Heart left ventricle (tissue), 13 donors: ENCODE measurements at regions not wholly inside any gene's neighbourhood (a gene's known extent, or its start where the extent isn't known, plus 50 kb on each side); places are given as distances from the start of the nearest gene placed in this dataset.

Experiments
- POLR2A ChIP-seq, 2 donors: fragments of 450-650 bp; IDR thresholded peaks; one replicate each; pipeline ENCODE4 v1.6.1; 2017; ENCODE audit warnings: antibody characterized with exemption in 2 of 2, mild to moderate bottlenecking in 2 of 2, moderate library complexity in 2 of 2
- TF ChIP-seq, protein P1 (sequence below), 12 donors: fragments of 200-600 bp; sonication (generic) in 4 of 12; IDR thresholded peaks; one replicate each; pipeline versions ENCODE4 v1.5.0 to v1.8.0; 2018 to 2022; ENCODE audit warnings: antibody characterized with exemption in 12 of 12, mild to moderate bottlenecking in 5 of 12
- donor health status: ischemic (EF 13 %, LVEDD 7.1; RV severe dilation, severe dysfunction).
- donor health status: DM: no; HTN: yes; CAD: no.
- donor health status: DM: no; HTN: no; CAD: no.
- donor health status: ischemic (EF 25% LVEDD 6.9; RV normal size, moderate dysfunction).
- donor health status: ischemic (EF 25% LVEDD 5.7; RV mildly dilated, moderate dysfunction).
- donor health status: ischemic (EF 35%, LVEDD 5.7; RV mildly dilated, moderate dysfunction).
- donor health status: nonischemic (EF 11% LVEDD 7.7; RV severe dilation, severe dysfunction).
- donor health status: DM: yes; HTN: yes; CAD: no.
- donor health status: PGD.
- donor health status: ischemic (EF 29% LVEDD 5.4; RV normal size, mild dysfunction).
- donor health status: nonischemic (EF 23%, LVEDD 6.1; RV moderate dilation, normal function).

DNA sequence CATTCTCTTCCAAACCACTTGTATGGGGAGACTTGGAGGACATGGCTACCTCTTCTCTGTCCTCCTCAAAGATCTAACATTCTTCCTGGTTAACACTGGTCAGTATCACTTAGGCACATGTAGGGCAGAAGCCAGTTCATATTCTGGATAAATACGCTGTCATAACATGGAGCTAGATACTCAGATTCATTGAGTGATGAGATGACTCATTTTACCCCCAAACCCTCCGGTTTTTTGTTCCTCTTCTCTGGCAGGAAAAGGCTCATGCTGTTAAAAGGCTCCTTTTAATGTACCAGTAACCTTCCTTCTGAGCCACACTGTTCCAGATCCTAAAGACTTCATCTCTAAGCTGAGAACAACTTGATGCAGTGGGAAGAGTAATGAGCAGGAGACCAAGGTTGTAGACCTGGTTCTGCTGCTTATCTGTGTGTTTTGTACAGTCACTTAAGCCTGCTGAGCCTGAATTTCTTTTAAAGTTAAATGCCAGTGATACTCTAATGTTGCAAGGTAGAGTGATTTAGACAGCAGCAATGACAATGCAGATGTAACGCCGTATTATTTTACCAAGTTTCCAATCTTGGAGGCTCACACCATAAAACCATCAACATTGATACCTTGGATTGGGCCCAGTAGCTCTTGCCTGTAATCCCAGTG is 57.3 kb upstream of the ELK3 start:
- TF ChIP-seq, protein P1, sequence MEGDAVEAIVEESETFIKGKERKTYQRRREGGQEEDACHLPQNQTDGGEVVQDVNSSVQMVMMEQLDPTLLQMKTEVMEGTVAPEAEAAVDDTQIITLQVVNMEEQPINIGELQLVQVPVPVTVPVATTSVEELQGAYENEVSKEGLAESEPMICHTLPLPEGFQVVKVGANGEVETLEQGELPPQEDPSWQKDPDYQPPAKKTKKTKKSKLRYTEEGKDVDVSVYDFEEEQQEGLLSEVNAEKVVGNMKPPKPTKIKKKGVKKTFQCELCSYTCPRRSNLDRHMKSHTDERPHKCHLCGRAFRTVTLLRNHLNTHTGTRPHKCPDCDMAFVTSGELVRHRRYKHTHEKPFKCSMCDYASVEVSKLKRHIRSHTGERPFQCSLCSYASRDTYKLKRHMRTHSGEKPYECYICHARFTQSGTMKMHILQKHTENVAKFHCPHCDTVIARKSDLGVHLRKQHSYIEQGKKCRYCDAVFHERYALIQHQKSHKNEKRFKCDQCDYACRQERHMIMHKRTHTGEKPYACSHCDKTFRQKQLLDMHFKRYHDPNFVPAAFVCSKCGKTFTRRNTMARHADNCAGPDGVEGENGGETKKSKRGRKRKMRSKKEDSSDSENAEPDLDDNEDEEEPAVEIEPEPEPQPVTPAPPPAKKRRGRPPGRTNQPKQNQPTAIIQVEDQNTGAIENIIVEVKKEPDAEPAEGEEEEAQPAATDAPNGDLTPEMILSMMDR (IDR thresholded peaks at IDR 0.05), result no peak
- TF ChIP-seq POLR2A (IDR thresholded peaks at IDR 0.05), result no peak
